H1 (cell line): ENCODE measurements at regions not wholly inside any gene's neighbourhood (a gene's known extent, or its start where the extent isn't known, plus 50 kb on each side); places are given as distances from the start of the nearest gene placed in this dataset.

Experiments
- ASH2L ChIP-seq: fragments of 200-600, 300-600 bp; sonication (generic); IDR thresholded peaks from one replicate; pipeline ENCODE4 v1.7.1; 2017; ENCODE audit warnings: low read length
- CEBPB ChIP-seq: IDR thresholded peaks from 2 replicates; pipeline ENCODE4 v1.6.1; 2012; ENCODE audit warnings: low read depth, low read length
- CREB1 ChIP-seq: IDR thresholded peaks from 2 replicates; pipeline ENCODE4 v1.6.1; 2012; ENCODE audit warnings: inconsistent platforms
- CTBP2 ChIP-seq: IDR thresholded peaks from 2 replicates; pipeline ENCODE4 v1.7.0; 2011; ENCODE audit warnings: borderline replicate concordance, mild to moderate bottlenecking, moderate library complexity, mixed read lengths, low read length; ENCODE audit not compliant: insufficient read depth, insufficient read length
- EP300 ChIP-seq, 2 experiments: IDR thresholded peaks; 1 replicate in 1 of 2; 2 replicates in 1 of 2; pipeline ENCODE4 v1.6.1; 2011 to 2012; ENCODE audit warnings: low read depth in 2 of 2, low read length in 2 of 2, mild to moderate bottlenecking in 2 of 2, borderline replicate concordance in 1 of 2, inconsistent platforms in 1 of 2, moderate library complexity in 1 of 2
- EZH2 ChIP-seq: fragments of 200-600 bp; sonication (generic); IDR thresholded peaks from 2 replicates; pipeline ENCODE4 v1.7.1; 2012; ENCODE audit warnings: low read depth, mild to moderate bottlenecking, moderate library complexity, low read length, inconsistent platforms; ENCODE audit not compliant: severe bottlenecking
- FOSL1 ChIP-seq: IDR thresholded peaks from 2 replicates; pipeline ENCODE4 v1.6.1; 2011; ENCODE audit warnings: mild to moderate bottlenecking, low read depth, low read length, moderate library complexity; ENCODE audit not compliant: insufficient read depth
- GABPA ChIP-seq: IDR thresholded peaks from 2 replicates; pipeline ENCODE4 v1.6.1; 2011; ENCODE audit warnings: mild to moderate bottlenecking, low read length, moderate library complexity, borderline replicate concordance; ENCODE audit not compliant: insufficient read depth
- POLR2A ChIP-seq, 2 experiments: IDR thresholded peaks; 1 replicate in 1 of 2; 2 replicates in 1 of 2; pipeline ENCODE4 v1.6.1; 2011; ENCODE audit warnings: low read depth in 2 of 2, low read length in 2 of 2, mild to moderate bottlenecking in 2 of 2; ENCODE audit errors: control extremely low read depth in 1 of 2
- RAD21 ChIP-seq, 2 experiments: IDR thresholded peaks in 1 of 2; conservative IDR thresholded peaks in 1 of 2; 2 replicates each; pipeline ENCODE4 v1.6.1; 2011; ENCODE audit warnings: low read depth in 2 of 2, low read length in 2 of 2, improper control_type of control experiment in 1 of 2, inconsistent platforms in 1 of 2, mild to moderate bottlenecking in 1 of 2, moderate library complexity in 1 of 2
- RBBP5 ChIP-seq: IDR thresholded peaks from 2 replicates; pipeline ENCODE4 v1.7.1; 2012; ENCODE audit warnings: low read depth, mild to moderate bottlenecking, inconsistent platforms, low read length, moderate library complexity, borderline replicate concordance
- RFX5 ChIP-seq: IDR thresholded peaks from 2 replicates; pipeline ENCODE4 v1.6.1; 2011; ENCODE audit warnings: low read depth, low read length, improper control_type of control experiment, borderline replicate concordance
- TF ChIP-seq, protein P1 (sequence below): IDR thresholded peaks from 2 replicates; pipeline ENCODE4 v1.6.1; 2012; ENCODE audit warnings: inconsistent platforms
- TF ChIP-seq, protein P2 (sequence below), 3 experiments: IDR thresholded peaks; 1 replicate in 2 of 3; 2 replicates in 1 of 3; pipeline versions ENCODE4 v1.5.1 to v1.6.1; 2011; ENCODE audit warnings: low read length in 3 of 3, mild to moderate bottlenecking in 3 of 3, inconsistent platforms in 2 of 3, low read depth in 1 of 3, moderate library complexity in 1 of 3; ENCODE audit not compliant: insufficient read depth in 1 of 3; ENCODE audit errors: control extremely low read depth in 1 of 3

GRCh38 chr10:3666525-3667302 is 118.3 kb downstream of the KLF6 start:
- TF ChIP-seq, protein P1, sequence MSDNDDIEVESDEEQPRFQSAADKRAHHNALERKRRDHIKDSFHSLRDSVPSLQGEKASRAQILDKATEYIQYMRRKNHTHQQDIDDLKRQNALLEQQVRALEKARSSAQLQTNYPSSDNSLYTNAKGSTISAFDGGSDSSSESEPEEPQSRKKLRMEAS = no peak
- no peak for TF ChIP-seq RBBP5
- TF ChIP-seq RAD21 (IDR thresholded peaks at IDR 0.05 in 1 of 2, conservative IDR thresholded peaks at IDR 0.05 in 1 of 2; ENCODE audit: low read depth in 2 of 2, low read length in 2 of 2) = no peak
- TF ChIP-seq POLR2A (IDR thresholded peaks at IDR 0.05; ENCODE audit: control extremely low read depth in 1 of 2, low read depth in 2 of 2, low read length in 2 of 2) = no peak
- TF ChIP-seq, protein P2, sequence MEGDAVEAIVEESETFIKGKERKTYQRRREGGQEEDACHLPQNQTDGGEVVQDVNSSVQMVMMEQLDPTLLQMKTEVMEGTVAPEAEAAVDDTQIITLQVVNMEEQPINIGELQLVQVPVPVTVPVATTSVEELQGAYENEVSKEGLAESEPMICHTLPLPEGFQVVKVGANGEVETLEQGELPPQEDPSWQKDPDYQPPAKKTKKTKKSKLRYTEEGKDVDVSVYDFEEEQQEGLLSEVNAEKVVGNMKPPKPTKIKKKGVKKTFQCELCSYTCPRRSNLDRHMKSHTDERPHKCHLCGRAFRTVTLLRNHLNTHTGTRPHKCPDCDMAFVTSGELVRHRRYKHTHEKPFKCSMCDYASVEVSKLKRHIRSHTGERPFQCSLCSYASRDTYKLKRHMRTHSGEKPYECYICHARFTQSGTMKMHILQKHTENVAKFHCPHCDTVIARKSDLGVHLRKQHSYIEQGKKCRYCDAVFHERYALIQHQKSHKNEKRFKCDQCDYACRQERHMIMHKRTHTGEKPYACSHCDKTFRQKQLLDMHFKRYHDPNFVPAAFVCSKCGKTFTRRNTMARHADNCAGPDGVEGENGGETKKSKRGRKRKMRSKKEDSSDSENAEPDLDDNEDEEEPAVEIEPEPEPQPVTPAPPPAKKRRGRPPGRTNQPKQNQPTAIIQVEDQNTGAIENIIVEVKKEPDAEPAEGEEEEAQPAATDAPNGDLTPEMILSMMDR (IDR thresholded peaks at IDR 0.05; ENCODE audit: control extremely low read depth in 1 of 3, insufficient read depth in 1 of 3, low read depth in 1 of 3, low read length in 3 of 3) = no peak
- no peak for TF ChIP-seq EZH2
- TF ChIP-seq ASH2L = no peak
- no peak for TF ChIP-seq CREB1
- TF ChIP-seq CEBPB = no peak
- TF ChIP-seq FOSL1 = no peak
- TF ChIP-seq RFX5 = no peak
- TF ChIP-seq EP300 (IDR thresholded peaks at IDR 0.05; ENCODE audit: borderline replicate concordance in 1 of 2, low read depth in 2 of 2, low read length in 2 of 2) = no peak
- no peak for TF ChIP-seq GABPA
- no peak for TF ChIP-seq CTBP2
